ENCODE measurements at regions not wholly inside any gene's neighbourhood (a gene's known extent, or its start where the extent isn't known, plus 50 kb on each side); places are given as distances from the start of the nearest gene placed in this dataset.

- DNase-seq: no peak
Observed at GRCh38 chr10:36621346-36621745, 504.1 kb upstream of the ANKRD30A start.

- DNase-seq: no peak
Observed at GRCh38 chr10:36612436-36612835, 513.0 kb upstream of the ANKRD30A start.

- DNase-seq: no peak
Observed at GRCh38 chr10:36608866-36609265, 516.5 kb upstream of the ANKRD30A start.

- DNase-seq: no peak
Observed at GRCh38 chr10:36608251-36608650, 517.1 kb upstream of the ANKRD30A start.

GRCh38 chr10:36606234-36606839 lies 519.1 kb upstream of the ANKRD30A start:
- no peak for DNase-seq

GRCh38 chr10:36604316-36604715 lies 521.1 kb upstream of the ANKRD30A start:
- DNase-seq: no peak

GRCh38 chr10:36603688-36604087 lies 521.7 kb upstream of the ANKRD30A start:
- DNase-seq: no peak

- DNase-seq: no peak
Observed at GRCh38 chr10:36602374-36602773, 523.0 kb upstream of the ANKRD30A start.

- no peak for DNase-seq
Observed at GRCh38 chr10:36597756-36598320, 527.6 kb upstream of the ANKRD30A start.

- no peak for DNase-seq
Observed at GRCh38 chr10:36592964-36593363, 532.4 kb upstream of the ANKRD30A start.

- no peak for DNase-seq
Observed at GRCh38 chr10:36591436-36591835, 534.0 kb upstream of the ANKRD30A start.

GRCh38 chr10:36583690-36584089 lies 541.7 kb upstream of the ANKRD30A start:
- DNase-seq: no peak

GRCh38 chr10:36581237-36581636 lies 544.2 kb upstream of the ANKRD30A start:
- no peak for DNase-seq

GRCh38 chr10:36578306-36578705 lies 547.1 kb upstream of the ANKRD30A start:
- no peak for DNase-seq

GRCh38 chr10:36577126-36577525 lies 548.3 kb upstream of the ANKRD30A start:
- DNase-seq: no peak

GRCh38 chr10:36574207-36574606 lies 551.2 kb upstream of the ANKRD30A start:
- no peak for DNase-seq

- DNase-seq: peak; percentile 21
Observed at GRCh38 chr10:36573246-36573645, 552.2 kb upstream of the ANKRD30A start.

- DNase-seq: no peak
Observed at GRCh38 chr10:36564433-36564832, 561.0 kb upstream of the ANKRD30A start.

GRCh38 chr10:36559412-36560400 lies 565.7 kb upstream of the ANKRD30A start:
- no peak for DNase-seq

GRCh38 chr10:36556468-36556867 lies 568.9 kb upstream of the ANKRD30A start:
- no peak for DNase-seq

GRCh38 chr10:36555036-36555435 lies 570.4 kb upstream of the ANKRD30A start:
- DNase-seq: no peak

- no peak for DNase-seq
Observed at GRCh38 chr10:36547965-36548364, 577.4 kb upstream of the ANKRD30A start.

GRCh38 chr10:36542493-36542892 lies 582.9 kb upstream of the ANKRD30A start:
- no peak for DNase-seq

GRCh38 chr10:36540611-36541010 lies 584.8 kb upstream of the ANKRD30A start:
- DNase-seq: no peak
